ENCODE measurements at regions not wholly inside any gene's neighbourhood (a gene's known extent, or its start where the extent isn't known, plus 50 kb on each side); places are given as distances from the start of the nearest gene placed in this dataset.
"Not testable (repeated sequence)": the region's sequence is repeated elsewhere in the genome, so short reads cannot be mapped to it uniquely, and the experiment has no call there.

DNA sequence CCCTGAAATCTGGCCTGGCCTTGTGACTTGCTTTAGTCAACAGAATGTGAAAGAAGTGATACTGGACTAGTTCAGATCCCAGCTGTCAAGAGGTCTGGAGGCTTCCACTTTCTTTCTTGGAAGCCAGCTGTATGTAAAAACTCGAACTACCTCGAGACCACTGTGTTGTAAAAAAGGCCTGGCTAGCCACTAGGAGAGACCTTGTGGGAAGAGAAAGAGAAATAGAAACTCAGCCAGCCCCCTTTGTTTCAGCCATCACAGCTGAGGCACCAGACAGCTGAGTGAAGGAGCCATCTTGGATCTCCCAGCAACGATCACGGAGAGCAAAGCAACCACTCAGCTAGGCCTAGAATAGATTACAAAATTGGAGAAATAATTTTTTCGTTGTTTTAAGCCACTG is 324.9 kb upstream of the TCF4 start:
- 92% methylated on average over 5 of the region's 5 CpGs for WGBS
- DNase-seq: no peak
- ATAC-seq: no peak
- H3K4me3 ChIP-seq (ENCODE audit: low read length): no peak overlapping the region
- no peaks in the 10 kb centered on the region for H3K4me1 ChIP-seq (ENCODE audit: control insufficient read depth, insufficient read depth, low read length)
- H3K27me3 ChIP-seq (ENCODE audit: control insufficient read depth, insufficient read depth): no peaks in the 10 kb centered on the region
- H3K9me3 ChIP-seq (ENCODE audit: control insufficient read depth, low read length): no peaks in the 10 kb centered on the region
- H3K27ac ChIP-seq (ENCODE audit: low read length): no peak overlapping the region
- intact Hi-C loops (cut with DNase I): no loop called here

DNA sequence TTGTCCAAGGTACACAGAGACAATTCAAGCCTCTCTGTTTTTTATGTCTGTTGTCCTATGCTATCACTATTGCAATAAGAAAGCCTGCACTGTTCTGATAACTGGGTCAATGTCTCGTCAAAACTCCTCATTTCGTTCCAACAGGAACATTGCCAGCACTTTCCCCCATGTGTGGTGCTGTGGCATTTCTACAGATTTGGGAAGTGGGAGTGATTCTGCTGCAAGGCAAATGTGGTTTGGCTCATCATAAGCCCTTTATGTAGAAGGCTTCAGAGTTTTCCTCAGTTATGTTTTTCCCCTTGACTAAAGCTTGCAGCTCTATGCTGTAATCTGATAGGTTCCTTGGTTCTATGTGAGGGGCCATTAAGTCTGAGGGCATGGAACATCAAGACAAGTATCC is 324.1 kb upstream of the TCF4 start:
- no peaks in the 10 kb centered on the region for H3K27me3 ChIP-seq (ENCODE audit: control insufficient read depth, insufficient read depth)
- no peaks in the 10 kb centered on the region for H3K9me3 ChIP-seq (ENCODE audit: control insufficient read depth, low read length)
- no peak overlapping the region for H3K27ac ChIP-seq (ENCODE audit: low read length)
- WGBS: 38% methylated on average over 2 of the region's 2 CpGs
- intact Hi-C loops (cut with DNase I): no loop called here
- DNase-seq (no peak), ATAC-seq (no peak)
- H3K4me1 ChIP-seq (ENCODE audit: control insufficient read depth, insufficient read depth, low read length): no peaks in the 10 kb centered on the region
- H3K4me3 ChIP-seq (ENCODE audit: low read length): no peak overlapping the region

DNA sequence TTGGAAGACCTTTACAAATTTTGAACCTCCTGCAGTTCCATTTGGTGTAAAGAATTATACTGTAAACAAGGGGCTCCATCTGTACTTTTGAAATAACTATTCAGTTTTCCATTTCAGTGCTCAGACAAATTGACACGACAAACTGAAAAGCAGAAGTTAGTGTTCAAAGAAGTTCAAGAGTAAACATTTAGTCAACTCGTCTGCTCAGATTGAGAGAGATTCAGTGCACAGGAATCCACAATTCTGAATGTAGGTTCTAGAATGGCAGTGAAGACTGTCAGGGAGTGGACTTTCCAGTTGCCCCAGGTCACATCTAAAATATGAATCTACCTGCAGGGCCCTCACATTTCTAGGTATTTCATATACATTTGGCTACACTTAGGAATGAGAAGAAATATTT is 322.3 kb upstream of the TCF4 start:
- intact Hi-C loops (cut with DNase I): no loop called here
- Histone ChIP-seq H3K27me3 (ENCODE audit: control insufficient read depth, insufficient read depth) (no peaks in the 10 kb centered on the region), H3K4me3 (ENCODE audit: low read length) (no peak overlapping the region), H3K4me1 (ENCODE audit: control insufficient read depth, insufficient read depth, low read length) (no peaks in the 10 kb centered on the region), H3K27ac (ENCODE audit: low read length) (no peak overlapping the region), H3K9me3 (ENCODE audit: control insufficient read depth, low read length) (no peaks in the 10 kb centered on the region)
- WGBS: 64% methylated on average over 2 of the region's 2 CpGs
- ATAC-seq (no peak), DNase-seq (no peak)

DNA sequence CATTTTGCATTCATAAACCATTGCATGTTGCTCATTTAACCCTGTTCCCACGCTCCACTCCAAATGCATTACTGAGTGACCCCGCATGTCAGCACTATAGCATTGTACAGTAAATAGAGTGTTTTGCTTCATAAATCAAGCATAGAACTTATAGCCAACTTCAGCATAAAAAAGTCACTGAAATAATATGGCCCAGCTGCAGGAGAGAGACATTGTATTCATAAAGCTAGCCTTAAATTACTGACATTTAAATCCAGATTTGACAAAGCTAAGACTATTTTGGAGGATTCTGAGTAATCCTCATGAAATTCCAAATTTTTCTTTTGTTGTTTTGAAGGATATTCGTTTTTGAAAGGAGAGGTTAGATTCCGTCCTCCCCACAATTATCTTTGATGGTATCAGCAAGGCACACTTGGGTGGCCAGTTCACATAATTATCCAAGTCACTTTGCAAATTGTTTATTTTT is 320.9 kb upstream of the TCF4 start:
- ATAC-seq (no peak), DNase-seq (no peak)
- no peak overlapping the region for H3K27ac ChIP-seq (ENCODE audit: low read length)
- H3K27me3 ChIP-seq (ENCODE audit: control insufficient read depth, insufficient read depth): no peaks in the 10 kb centered on the region
- H3K4me3 ChIP-seq (ENCODE audit: low read length): peak overlapping the region; percentile 10
- no peaks in the 10 kb centered on the region for H3K4me1 ChIP-seq (ENCODE audit: control insufficient read depth, insufficient read depth, low read length)
- no peaks in the 10 kb centered on the region for H3K9me3 ChIP-seq (ENCODE audit: control insufficient read depth, low read length)
- intact Hi-C loops (cut with DNase I): no loop called here
- 55% methylated on average over 4 of the region's 4 CpGs for WGBS

DNA sequence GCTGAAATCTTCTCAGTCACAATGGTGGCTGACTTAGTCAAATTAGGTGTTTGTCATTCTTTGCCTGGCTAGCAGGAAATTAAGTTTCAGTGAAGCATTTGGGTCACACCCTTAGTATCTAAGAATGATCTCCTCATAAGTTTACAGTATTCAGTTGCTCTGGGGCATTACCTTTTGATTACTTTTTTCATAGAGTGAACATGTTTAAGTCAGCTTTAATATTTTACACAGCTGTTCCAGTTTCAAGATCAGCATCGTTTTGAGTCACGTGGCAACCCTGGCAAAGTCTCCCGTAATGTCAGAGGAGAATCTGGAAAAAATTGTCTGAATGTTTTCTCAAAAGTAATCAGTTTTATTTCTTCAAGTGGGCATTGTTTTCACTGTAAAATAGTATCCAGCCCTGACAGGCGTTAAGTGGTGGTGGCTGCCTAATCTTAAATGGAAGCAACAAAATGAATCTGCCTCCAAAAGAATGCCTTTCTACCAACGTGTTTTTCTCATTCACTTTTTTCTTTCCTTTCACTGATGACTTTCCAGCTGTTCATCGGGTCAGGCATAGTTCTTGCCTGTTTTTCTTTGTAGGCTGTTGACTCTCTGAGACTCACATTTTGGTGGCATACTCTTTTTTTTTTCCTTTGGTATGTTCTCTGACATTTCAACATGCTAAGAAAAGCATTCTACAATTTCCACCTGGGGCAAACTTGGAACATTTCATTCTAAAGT is 319.6 kb upstream of the TCF4 start:
- Histone ChIP-seq H3K4me1 (ENCODE audit: control insufficient read depth, insufficient read depth, low read length) (no peaks in the 10 kb centered on the region), H3K4me3 (ENCODE audit: low read length) (no peak overlapping the region), H3K27ac (ENCODE audit: low read length) (no peak overlapping the region), H3K27me3 (ENCODE audit: control insufficient read depth, insufficient read depth) (no peaks in the 10 kb centered on the region), H3K9me3 (ENCODE audit: control insufficient read depth, low read length) (no peaks in the 10 kb centered on the region)
- no peak for ATAC-seq
- peak; percentile 22 to 71 (median 44) for DNase-seq
- intact Hi-C loops (cut with DNase I): no loop called here
- WGBS: 30% methylated on average over 6 of the region's 6 CpGs

DNA sequence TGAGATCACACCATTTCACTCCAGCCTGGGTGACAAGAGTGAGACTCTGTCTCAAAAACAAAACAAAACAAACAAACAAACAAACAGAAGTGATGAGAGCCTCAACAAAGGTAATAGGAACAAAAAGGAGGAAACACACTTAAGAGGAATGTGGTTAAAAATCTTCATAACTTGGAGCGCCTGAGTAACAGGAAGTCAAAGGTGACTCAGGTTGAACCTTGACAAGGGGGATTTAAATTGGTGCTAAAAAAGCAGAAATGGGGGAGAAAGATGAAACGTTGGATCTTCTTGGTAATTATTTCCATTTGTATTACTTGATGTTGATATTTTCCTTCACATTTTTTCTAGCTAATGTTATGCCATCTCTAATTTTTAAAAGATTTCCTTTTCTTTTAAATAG is 318.5 kb upstream of the TCF4 start:
- WGBS: 52% methylated on average over 2 of the region's 2 CpGs
- Histone ChIP-seq H3K27ac (ENCODE audit: low read length) (no peak overlapping the region), H3K4me1 (ENCODE audit: control insufficient read depth, insufficient read depth, low read length) (no peaks in the 10 kb centered on the region), H3K4me3 (ENCODE audit: low read length) (no peak overlapping the region), H3K27me3 (ENCODE audit: control insufficient read depth, insufficient read depth) (no peaks in the 10 kb centered on the region), H3K9me3 (ENCODE audit: control insufficient read depth, low read length) (no peaks in the 10 kb centered on the region)
- intact Hi-C loops (cut with DNase I): no loop called here
- ATAC-seq: no peak
- no peak for DNase-seq

DNA sequence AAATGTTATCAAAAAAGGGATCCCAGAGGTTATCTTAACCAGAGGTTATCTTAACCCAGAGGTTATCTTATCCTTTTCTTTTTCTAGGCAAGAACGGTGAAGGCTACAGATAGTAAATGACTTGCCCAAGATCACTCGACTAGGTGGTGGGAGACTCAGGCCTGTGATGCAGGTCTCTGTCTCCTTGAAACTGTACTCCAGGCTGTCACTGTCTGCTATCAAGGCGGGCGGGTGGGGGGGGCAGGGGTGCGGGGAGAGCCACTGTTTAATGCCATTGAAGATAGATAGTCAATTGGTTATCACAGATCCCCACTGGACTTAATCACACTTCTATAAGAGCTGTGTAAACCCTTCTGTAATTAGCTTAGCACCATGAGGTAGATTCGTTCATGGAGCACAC is 315.9 kb upstream of the TCF4 start:
- no peak overlapping the region for H3K4me3 ChIP-seq (ENCODE audit: low read length)
- 58% methylated on average over 6 of the region's 6 CpGs for WGBS
- no peaks in the 10 kb centered on the region for H3K4me1 ChIP-seq (ENCODE audit: control insufficient read depth, insufficient read depth, low read length)
- no peak overlapping the region for H3K27ac ChIP-seq (ENCODE audit: low read length)
- H3K27me3 ChIP-seq (ENCODE audit: control insufficient read depth, insufficient read depth): no peaks in the 10 kb centered on the region
- DNase-seq: no peak
- intact Hi-C loops (cut with DNase I): no loop called here
- no peak for ATAC-seq
- no peaks in the 10 kb centered on the region for H3K9me3 ChIP-seq (ENCODE audit: control insufficient read depth, low read length)

DNA sequence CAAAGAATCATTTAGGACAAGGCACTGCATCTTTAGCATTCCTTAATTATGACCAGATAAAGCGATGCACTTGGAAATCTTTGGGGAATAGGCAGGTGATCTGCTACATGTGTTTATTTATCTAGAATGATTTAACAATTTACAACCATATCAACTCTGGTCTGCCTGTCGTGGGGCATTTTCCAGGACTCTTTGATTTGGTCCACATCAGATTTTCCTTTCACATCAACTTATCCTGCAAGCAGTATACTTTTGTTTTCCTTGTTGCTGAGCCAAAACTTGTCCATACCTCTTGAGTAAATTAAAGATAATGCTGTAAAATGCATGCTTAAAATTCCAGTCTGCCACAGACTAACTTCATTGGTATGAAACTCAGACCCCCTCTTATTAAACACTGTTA is 312.4 kb upstream of the TCF4 start:
- DNase-seq (no peak), ATAC-seq (no peak)
- no peak overlapping the region for H3K27ac ChIP-seq (ENCODE audit: low read length)
- H3K27me3 ChIP-seq (ENCODE audit: control insufficient read depth, insufficient read depth): no peaks in the 10 kb centered on the region
- no peaks in the 10 kb centered on the region for H3K4me1 ChIP-seq (ENCODE audit: control insufficient read depth, insufficient read depth, low read length)
- H3K9me3 ChIP-seq (ENCODE audit: control insufficient read depth, low read length): no peaks in the 10 kb centered on the region
- H3K4me3 ChIP-seq (ENCODE audit: low read length): no peak overlapping the region
- 64% methylated on average over 2 of the region's 2 CpGs for WGBS
- intact Hi-C loops (cut with DNase I): no loop called here

DNA sequence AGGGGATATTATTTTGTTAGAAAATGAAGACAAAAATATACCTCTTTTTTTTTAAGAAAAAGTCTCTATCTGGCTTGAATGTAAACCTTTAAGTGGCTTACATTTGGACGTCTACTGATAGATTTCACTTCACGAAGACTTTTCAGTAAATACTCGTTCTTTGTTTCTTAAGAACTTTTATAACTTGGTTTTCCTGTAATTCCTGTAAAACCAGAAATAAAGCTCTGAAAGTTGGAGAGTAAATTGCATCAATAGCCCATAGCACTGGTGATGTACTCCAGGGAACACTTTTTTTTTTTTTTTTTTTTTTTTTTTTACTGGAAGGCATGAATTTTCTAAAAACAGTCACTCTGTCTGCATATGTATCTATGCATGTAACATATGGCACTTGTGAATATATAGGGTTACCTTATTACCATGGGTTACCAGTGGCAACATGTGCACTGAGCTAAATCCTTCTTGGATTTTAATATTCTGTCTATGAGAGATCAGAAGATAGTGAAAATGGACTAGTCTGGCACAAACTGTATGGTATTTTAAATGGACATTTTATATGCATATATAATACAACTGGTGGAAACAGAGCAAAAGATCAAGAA is 309.2 kb upstream of the TCF4 start:
- intact Hi-C loops (cut with DNase I): no loop called here
- Histone ChIP-seq H3K4me3 (ENCODE audit: low read length) (no peak overlapping the region), H3K9me3 (ENCODE audit: control insufficient read depth, low read length) (no peaks in the 10 kb centered on the region), H3K27ac (ENCODE audit: low read length) (no peak overlapping the region), H3K4me1 (ENCODE audit: control insufficient read depth, insufficient read depth, low read length) (no peaks in the 10 kb centered on the region), H3K27me3 (ENCODE audit: control insufficient read depth, insufficient read depth) (no peaks in the 10 kb centered on the region)
- WGBS: 96% methylated on average over 3 of the region's 3 CpGs
- no peak for ATAC-seq
- no peak for DNase-seq

DNA sequence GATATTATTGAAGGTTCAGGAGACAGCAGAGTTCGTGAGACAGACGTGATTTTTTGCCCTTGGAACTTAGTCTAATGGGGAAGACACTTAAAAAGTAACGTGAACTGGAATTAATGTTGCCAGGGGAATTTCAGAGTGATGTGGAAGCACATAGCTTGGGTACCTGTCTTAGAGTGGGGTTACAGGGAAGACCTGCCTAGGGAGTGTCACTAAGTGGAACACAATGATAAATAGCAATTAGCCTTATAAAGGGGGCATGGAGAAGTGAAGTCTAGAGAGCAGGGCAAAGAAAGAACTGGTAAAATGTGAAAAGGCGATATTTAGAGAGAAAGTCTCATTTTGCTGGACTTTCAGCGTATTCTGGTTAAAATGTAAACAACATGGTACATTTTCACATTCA is 306.0 kb upstream of the TCF4 start:
- 90% methylated on average over 5 of the region's 5 CpGs for WGBS
- intact Hi-C loops (cut with DNase I): no loop called here
- Histone ChIP-seq H3K27ac (ENCODE audit: low read length) (no peak overlapping the region), H3K9me3 (ENCODE audit: control insufficient read depth, low read length) (no peaks in the 10 kb centered on the region), H3K4me3 (ENCODE audit: low read length) (no peak overlapping the region), H3K4me1 (ENCODE audit: control insufficient read depth, insufficient read depth, low read length) (no peaks in the 10 kb centered on the region), H3K27me3 (ENCODE audit: control insufficient read depth, insufficient read depth) (no peaks in the 10 kb centered on the region)
- ATAC-seq (no peak), DNase-seq (no peak)

DNA sequence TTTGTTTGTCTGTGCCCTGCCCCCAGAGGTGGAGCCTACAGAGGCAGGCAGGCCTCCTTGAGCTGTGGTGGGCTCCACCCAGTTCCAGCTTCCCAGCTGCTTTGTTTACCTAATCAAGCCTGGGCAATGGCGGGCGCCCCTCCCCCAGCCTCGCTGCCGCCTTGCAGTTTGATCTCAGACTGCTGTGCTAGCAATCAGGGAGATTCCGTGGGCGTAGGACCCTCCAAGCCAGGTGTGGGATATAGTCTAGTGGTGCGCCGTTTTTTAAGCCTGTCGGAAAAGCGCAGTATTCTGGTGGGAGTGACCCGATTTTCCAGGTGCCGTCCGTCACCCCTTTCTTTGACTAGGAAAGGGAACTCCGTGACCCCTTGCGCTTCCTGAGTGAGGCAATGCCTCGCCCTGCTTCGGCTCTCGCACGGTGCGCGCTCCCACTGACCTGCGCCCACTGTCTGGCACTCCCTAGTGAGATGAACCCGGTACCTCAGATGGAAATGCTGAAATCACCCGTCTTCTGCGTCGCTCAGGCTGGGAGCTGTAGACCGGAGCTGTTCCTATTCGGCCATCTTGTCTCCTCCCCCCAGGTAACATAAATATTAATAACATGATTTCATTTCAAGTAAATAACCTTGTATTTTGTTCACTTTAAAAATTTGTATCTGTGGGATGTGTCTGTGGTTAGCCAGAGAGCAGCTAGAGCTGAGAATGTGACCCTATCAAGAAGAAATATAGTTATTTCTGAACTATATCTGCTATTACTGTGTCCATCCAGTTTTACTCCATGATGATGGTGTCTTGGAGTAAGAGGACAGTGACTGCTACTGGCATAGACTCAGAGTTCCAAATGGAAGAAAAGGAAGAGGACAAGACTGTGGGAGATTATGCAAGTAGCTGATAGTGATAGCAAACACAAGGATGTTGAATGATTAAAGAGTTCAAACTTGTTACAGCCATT is 305.1 kb upstream of the TCF4 start:
- DNase-seq; H3K27me3 ChIP-seq (ENCODE audit: control insufficient read depth, insufficient read depth); intact Hi-C loops (cut with DNase I); H3K9me3 ChIP-seq (ENCODE audit: control insufficient read depth, low read length); H3K4me1 ChIP-seq (ENCODE audit: control insufficient read depth, insufficient read depth, low read length); H3K27ac ChIP-seq (ENCODE audit: low read length); ATAC-seq; H3K4me3 ChIP-seq (ENCODE audit: low read length): not testable (repeated sequence)
- WGBS: 90% methylated on average over 28 of the region's 28 CpGs
